OCI-LY3 (cell line): ENCODE measurements at regions not wholly inside any gene's neighbourhood (a gene's known extent, or its start where the extent isn't known, plus 50 kb on each side); places are given as distances from the start of the nearest gene placed in this dataset.

Source experiments
- EZH2phosphoT487 ChIP-seq: fragments of 200-600 bp; shearing (Covaris generic); IDR thresholded peaks from 2 replicates; pipeline ENCODE4 v1.6.1; 2018; ENCODE audit warnings: antibody characterized with exemption, mixed run types, low read depth
- TF ChIP-seq, protein P1 (sequence below): fragments of 200-600, 300-600 bp; sonication (generic); IDR thresholded peaks from 2 replicates; pipeline ENCODE4 v1.5.1; 2014; ENCODE audit warnings: antibody characterized with exemption, low read length, low read depth

DNA sequence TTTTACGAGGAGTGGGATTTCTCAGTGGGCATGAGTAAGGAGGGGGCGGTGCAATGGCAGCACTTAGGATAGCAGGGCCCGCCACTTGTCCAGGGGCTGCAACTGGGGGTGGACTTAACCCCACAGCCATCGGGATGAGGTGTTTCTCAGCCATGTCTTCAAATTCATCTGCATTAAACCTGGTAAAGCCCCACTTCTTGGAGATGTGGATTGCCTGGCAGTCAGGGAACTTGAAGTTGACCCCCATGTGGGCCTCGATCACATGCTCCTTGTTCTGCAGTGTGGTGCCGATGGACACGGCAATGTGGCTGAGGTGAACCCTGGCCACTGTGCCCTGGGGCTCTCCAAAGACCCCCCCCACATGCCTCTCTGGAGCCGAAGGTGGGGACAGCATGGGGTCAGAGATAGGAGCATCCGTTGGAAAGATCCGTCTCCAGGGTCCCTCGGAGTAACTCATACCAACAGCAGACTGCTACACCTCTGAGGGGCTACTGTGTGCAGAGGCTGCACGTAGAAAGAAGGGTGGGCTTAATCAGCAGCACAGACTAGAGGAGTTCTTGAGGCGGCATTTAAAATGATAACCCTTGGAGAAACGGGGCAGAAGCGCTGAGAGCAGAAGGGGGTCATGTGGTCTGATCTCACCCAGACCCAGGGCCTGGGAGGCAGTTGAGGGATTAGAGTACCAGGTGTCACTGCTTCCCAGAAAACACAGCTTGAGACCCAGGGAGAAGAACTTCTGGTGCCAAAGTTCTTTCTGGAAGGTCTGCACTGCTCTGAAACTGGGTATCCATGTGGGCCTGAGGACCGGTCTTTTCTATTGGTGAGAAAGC is 141.4 kb downstream of the MTX3 start:
- TF ChIP-seq, protein P1, sequence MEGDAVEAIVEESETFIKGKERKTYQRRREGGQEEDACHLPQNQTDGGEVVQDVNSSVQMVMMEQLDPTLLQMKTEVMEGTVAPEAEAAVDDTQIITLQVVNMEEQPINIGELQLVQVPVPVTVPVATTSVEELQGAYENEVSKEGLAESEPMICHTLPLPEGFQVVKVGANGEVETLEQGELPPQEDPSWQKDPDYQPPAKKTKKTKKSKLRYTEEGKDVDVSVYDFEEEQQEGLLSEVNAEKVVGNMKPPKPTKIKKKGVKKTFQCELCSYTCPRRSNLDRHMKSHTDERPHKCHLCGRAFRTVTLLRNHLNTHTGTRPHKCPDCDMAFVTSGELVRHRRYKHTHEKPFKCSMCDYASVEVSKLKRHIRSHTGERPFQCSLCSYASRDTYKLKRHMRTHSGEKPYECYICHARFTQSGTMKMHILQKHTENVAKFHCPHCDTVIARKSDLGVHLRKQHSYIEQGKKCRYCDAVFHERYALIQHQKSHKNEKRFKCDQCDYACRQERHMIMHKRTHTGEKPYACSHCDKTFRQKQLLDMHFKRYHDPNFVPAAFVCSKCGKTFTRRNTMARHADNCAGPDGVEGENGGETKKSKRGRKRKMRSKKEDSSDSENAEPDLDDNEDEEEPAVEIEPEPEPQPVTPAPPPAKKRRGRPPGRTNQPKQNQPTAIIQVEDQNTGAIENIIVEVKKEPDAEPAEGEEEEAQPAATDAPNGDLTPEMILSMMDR = no peak
- TF ChIP-seq EZH2phosphoT487 = no peak
